GM23338 (cell line): ENCODE measurements at regions not wholly inside any gene's neighbourhood (a gene's known extent, or its start where the extent isn't known, plus 50 kb on each side); places are given as distances from the start of the nearest gene placed in this dataset.

Experiments used
- ATAC-seq: fragments of 200-7000 bp; cut with Tn5 transposase; 3 replicates; pipeline ENCODE4 v1.9.1; 2020
- DNase-seq: peaks from one replicate; pipeline ENCODE4 v3.0.0-alpha.2; 2015; ENCODE audit warnings: low spot score
- H2AFZ ChIP-seq: fragments of 200-600 bp; sonication (generic); 2 replicates; pipeline ENCODE4 v1.8.0; 2016; ENCODE audit warnings: antibody characterized with exemption, mild to moderate bottlenecking, moderate library complexity
- H3F3A ChIP-seq: fragments of 200-600 bp; sonication (generic); replicated peaks from 2 replicates; pipeline ENCODE4 v1.8.0; 2017; ENCODE audit warnings: antibody characterized with exemption, mixed run types, low read depth
- H3K27ac ChIP-seq: fragments of 200-600 bp; sonication (generic); 2 replicates; pipeline ENCODE4 v1.6.1; 2016; ENCODE audit warnings: low read depth
- H3K27me3 ChIP-seq: fragments of 200-600 bp; sonication (generic); 2 replicates; pipeline ENCODE4 v1.8.0; 2016; ENCODE audit warnings: mild to moderate bottlenecking, mixed run types, moderate library complexity; ENCODE audit not compliant: insufficient read depth
- H3K36me3 ChIP-seq: fragments of 200-600 bp; sonication (generic); 2 replicates; pipeline ENCODE4 v1.8.0; 2016; ENCODE audit warnings: mild to moderate bottlenecking; ENCODE audit not compliant: insufficient read depth
- H3K4me1 ChIP-seq: fragments of 200-600 bp; sonication (generic); 2 replicates; pipeline ENCODE4 v1.8.0; 2016; ENCODE audit warnings: mild to moderate bottlenecking, moderate library complexity; ENCODE audit not compliant: insufficient read depth
- H3K4me2 ChIP-seq: fragments of 200-600 bp; sonication (generic); 2 replicates; pipeline ENCODE4 v1.7.1; 2017; ENCODE audit warnings: mixed run types
- H3K4me3 ChIP-seq: fragments of 200-600 bp; sonication (generic); 2 replicates; pipeline ENCODE4 v1.6.1; 2016; ENCODE audit warnings: mixed run types
- H3K79me2 ChIP-seq: fragments of 200-600 bp; sonication (generic); replicated peaks from 2 replicates; pipeline ENCODE4 v1.8.0; 2017; ENCODE audit warnings: mild to moderate bottlenecking; ENCODE audit not compliant: insufficient read depth
- H3K9me2 ChIP-seq: fragments of 200-600 bp; sonication (generic); 2 replicates; pipeline ENCODE4 v1.8.0; 2017; ENCODE audit not compliant: insufficient read depth
- H4K20me1 ChIP-seq: fragments of 200-600 bp; sonication (generic); replicated peaks from 2 replicates; pipeline ENCODE4 v1.8.0; 2017; ENCODE audit warnings: mild to moderate bottlenecking; ENCODE audit not compliant: insufficient read depth
- H3K27ac Mint-ChIP-seq: 2 replicates; pipeline ENCODE4 v1.8.0; 2020; ENCODE audit warnings: inconsistent platforms, mild to moderate bottlenecking, moderate library complexity, mixed read lengths
- H3K27me3 Mint-ChIP-seq: 3 replicates; pipeline ENCODE4 v1.8.0; 2022; ENCODE audit warnings: low read depth, mild to moderate bottlenecking, moderate library complexity, mixed read lengths, inconsistent platforms; ENCODE audit not compliant: insufficient read depth, poor library complexity
- H3K36me3 Mint-ChIP-seq: 3 replicates; pipeline ENCODE4 v1.8.0; 2021; ENCODE audit warnings: low read depth, mild to moderate bottlenecking, inconsistent platforms, moderate library complexity, mixed read lengths
- H3K4me1 Mint-ChIP-seq: 3 replicates; pipeline ENCODE4 v1.8.0; 2020; ENCODE audit warnings: mild to moderate bottlenecking, inconsistent platforms, mixed read lengths
- H3K4me3 Mint-ChIP-seq: 3 replicates; pipeline ENCODE4 v1.8.0; 2021; ENCODE audit warnings: moderate library complexity, mild to moderate bottlenecking, inconsistent platforms, mixed read lengths
- H3K9me3 Mint-ChIP-seq: 3 replicates; pipeline ENCODE4 v1.8.0; 2020; ENCODE audit warnings: moderate library complexity, mild to moderate bottlenecking, inconsistent platforms, mixed read lengths
- CREB1 ChIP-seq: fragments of 250-450 bp; sonication (Bioruptor Pico); IDR thresholded peaks from 2 replicates; pipeline ENCODE4 v1.5.0; 2020; ENCODE audit warnings: low read depth, mild to moderate bottlenecking, moderate library complexity
- EZH2 ChIP-seq: fragments of 200-600 bp; sonication (generic); IDR thresholded peaks from one replicate; pipeline ENCODE4 v1.8.0; 2017; ENCODE audit warnings: antibody characterized with exemption, mild to moderate bottlenecking, low read depth; ENCODE audit not compliant: unreplicated experiment
- EZH2phosphoT487 ChIP-seq: fragments of 200-600 bp; sonication (generic); IDR thresholded peaks from one replicate; pipeline ENCODE4 v1.8.1; 2018; ENCODE audit warnings: antibody characterized with exemption; ENCODE audit not compliant: unreplicated experiment
- JUNB ChIP-seq: IDR thresholded peaks from one replicate; pipeline ENCODE4 v1.6.1; 2016; ENCODE audit warnings: antibody characterized with exemption; ENCODE audit not compliant: unreplicated experiment
- NANOG ChIP-seq: IDR thresholded peaks from 2 replicates; pipeline ENCODE4 v1.6.1; 2016; ENCODE audit warnings: antibody characterized with exemption, borderline replicate concordance
- POLR2AphosphoS5 ChIP-seq: IDR thresholded peaks from 2 replicates; pipeline ENCODE4 v1.6.1; 2016; ENCODE audit warnings: antibody characterized with exemption, low read depth
- STAT1 ChIP-seq: IDR thresholded peaks from one replicate; pipeline ENCODE4 v1.6.1; 2016; ENCODE audit warnings: antibody characterized with exemption; ENCODE audit not compliant: unreplicated experiment
- ZNF114 ChIP-seq: fragments of 250-450 bp; sonication (Bioruptor Pico); IDR thresholded peaks from 2 replicates; pipeline ENCODE4 v1.5.0; 2020; ENCODE audit warnings: mild to moderate bottlenecking, moderate library complexity
- ZNF331 ChIP-seq: fragments of 250-450 bp; sonication (Bioruptor Pico); IDR thresholded peaks from 2 replicates; pipeline ENCODE4 v1.5.0; 2020; ENCODE audit warnings: low read depth, mild to moderate bottlenecking, moderate library complexity
- TF ChIP-seq, protein P1 (sequence below): fragments of 250-450 bp; sonication (Bioruptor Pico); IDR thresholded peaks from 2 replicates; pipeline ENCODE4 v1.5.0; 2020; ENCODE audit warnings: mild to moderate bottlenecking, moderate library complexity
- TF ChIP-seq, protein P2 (sequence below): IDR thresholded peaks from one replicate; pipeline ENCODE4 v1.6.1; 2018; ENCODE audit warnings: antibody characterized with exemption; ENCODE audit not compliant: unreplicated experiment
- TF ChIP-seq, protein P3 (sequence below), 2 experiments: fragments of 200-600 bp in 1 of 2; sonication (generic) in 1 of 2; conservative IDR thresholded peaks; 2 replicates each; pipeline versions ENCODE4 v1.5.1 to v1.6.1; 2016 to 2017; ENCODE audit warnings: antibody characterized with exemption in 2 of 2, low read depth in 2 of 2, mild to moderate bottlenecking in 2 of 2, moderate library complexity in 1 of 2
- TF ChIP-seq, protein P4 (sequence below): IDR thresholded peaks from 2 replicates; pipeline ENCODE4 v1.6.1; 2016; ENCODE audit warnings: antibody characterized with exemption

DNA sequence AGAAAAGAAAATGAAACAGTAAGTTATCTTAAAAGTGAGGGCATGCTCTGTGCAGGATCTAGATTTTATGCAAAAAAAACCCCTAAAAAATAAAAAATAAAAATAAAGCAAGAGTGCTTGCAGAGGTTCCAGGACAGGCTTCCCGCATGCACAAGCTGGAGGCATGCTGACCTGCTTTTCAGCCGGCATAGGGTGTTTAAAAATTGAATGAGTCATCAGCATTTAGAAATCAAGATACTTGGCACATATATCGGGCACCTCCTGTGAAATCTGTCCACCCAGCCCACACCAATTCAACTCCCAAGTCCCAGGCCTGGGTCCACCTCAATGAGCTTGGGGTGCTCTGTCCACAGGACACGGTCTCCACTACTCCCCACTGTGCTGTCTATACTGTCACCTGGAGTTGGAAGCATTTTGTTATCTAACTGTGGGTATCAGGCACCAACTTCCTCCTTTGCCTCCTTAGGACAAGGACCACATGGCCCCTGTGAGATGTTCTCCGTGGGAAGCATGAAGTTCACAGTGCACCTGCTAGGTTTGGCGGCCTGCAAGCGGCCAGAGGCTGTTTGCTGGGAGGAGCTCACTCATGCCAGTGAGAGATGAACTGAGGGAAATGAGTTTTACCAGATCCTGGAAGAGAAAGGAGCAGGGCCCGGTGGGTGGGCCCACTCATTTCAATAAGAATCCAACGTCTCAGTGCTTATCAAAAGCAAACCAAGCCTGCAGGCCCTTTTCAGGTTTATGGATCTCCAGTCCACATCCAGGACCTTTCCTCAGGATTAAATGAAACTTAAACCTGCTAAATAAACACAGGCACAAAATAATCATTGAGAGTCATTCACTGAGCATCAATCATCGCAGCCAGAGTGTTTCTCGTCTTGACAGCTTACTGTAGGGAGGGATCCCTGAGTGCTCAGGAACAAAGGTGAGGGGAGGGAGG, 121.1 kb downstream of the FOXA2 start:
- TF ChIP-seq, protein P1, sequence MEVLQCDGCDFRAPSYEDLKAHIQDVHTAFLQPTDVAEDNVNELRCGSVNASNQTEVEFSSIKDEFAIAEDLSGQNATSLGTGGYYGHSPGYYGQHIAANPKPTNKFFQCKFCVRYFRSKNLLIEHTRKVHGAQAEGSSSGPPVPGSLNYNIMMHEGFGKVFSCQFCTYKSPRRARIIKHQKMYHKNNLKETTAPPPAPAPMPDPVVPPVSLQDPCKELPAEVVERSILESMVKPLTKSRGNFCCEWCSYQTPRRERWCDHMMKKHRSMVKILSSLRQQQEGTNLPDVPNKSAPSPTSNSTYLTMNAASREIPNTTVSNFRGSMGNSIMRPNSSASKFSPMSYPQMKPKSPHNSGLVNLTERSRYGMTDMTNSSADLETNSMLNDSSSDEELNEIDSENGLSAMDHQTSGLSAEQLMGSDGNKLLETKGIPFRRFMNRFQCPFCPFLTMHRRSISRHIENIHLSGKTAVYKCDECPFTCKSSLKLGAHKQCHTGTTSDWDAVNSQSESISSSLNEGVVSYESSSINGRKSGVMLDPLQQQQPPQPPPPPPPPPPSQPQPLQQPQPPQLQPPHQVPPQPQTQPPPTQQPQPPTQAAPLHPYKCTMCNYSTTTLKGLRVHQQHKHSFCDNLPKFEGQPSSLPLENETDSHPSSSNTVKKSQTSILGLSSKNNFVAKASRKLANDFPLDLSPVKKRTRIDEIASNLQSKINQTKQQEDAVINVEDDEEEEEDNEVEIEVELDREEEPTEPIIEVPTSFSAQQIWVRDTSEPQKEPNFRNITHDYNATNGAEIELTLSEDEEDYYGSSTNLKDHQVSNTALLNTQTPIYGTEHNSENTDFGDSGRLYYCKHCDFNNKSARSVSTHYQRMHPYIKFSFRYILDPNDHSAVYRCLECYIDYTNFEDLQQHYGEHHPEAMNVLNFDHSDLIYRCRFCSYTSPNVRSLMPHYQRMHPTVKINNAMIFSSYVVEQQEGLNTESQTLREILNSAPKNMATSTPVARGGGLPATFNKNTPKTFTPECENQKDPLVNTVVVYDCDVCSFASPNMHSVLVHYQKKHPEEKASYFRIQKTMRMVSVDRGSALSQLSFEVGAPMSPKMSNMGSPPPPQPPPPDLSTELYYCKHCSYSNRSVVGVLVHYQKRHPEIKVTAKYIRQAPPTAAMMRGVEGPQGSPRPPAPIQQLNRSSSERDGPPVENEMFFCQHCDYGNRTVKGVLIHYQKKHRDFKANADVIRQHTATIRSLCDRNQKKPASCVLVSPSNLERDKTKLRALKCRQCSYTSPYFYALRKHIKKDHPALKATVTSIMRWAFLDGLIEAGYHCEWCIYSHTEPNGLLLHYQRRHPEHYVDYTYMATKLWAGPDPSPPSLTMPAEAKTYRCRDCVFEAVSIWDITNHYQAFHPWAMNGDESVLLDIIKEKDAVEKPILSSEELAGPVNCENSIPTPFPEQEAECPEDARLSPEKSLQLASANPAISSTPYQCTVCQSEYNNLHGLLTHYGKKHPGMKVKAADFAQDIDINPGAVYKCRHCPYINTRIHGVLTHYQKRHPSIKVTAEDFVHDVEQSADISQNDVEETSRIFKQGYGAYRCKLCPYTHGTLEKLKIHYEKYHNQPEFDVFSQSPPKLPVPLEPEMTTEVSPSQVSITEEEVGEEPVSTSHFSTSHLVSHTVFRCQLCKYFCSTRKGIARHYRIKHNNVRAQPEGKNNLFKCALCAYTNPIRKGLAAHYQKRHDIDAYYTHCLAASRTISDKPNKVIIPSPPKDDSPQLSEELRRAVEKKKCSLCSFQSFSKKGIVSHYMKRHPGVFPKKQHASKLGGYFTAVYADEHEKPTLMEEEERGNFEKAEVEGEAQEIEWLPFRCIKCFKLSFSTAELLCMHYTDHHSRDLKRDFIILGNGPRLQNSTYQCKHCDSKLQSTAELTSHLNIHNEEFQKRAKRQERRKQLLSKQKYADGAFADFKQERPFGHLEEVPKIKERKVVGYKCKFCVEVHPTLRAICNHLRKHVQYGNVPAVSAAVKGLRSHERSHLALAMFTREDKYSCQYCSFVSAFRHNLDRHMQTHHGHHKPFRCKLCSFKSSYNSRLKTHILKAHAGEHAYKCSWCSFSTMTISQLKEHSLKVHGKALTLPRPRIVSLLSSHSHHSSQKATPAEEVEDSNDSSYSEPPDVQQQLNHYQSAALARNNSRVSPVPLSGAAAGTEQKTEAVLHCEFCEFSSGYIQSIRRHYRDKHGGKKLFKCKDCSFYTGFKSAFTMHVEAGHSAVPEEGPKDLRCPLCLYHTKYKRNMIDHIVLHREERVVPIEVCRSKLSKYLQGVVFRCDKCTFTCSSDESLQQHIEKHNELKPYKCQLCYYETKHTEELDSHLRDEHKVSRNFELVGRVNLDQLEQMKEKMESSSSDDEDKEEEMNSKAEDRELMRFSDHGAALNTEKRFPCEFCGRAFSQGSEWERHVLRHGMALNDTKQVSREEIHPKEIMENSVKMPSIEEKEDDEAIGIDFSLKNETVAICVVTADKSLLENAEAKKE (CRISPR knock-in tag) = no peak
- TF ChIP-seq, protein P2, sequence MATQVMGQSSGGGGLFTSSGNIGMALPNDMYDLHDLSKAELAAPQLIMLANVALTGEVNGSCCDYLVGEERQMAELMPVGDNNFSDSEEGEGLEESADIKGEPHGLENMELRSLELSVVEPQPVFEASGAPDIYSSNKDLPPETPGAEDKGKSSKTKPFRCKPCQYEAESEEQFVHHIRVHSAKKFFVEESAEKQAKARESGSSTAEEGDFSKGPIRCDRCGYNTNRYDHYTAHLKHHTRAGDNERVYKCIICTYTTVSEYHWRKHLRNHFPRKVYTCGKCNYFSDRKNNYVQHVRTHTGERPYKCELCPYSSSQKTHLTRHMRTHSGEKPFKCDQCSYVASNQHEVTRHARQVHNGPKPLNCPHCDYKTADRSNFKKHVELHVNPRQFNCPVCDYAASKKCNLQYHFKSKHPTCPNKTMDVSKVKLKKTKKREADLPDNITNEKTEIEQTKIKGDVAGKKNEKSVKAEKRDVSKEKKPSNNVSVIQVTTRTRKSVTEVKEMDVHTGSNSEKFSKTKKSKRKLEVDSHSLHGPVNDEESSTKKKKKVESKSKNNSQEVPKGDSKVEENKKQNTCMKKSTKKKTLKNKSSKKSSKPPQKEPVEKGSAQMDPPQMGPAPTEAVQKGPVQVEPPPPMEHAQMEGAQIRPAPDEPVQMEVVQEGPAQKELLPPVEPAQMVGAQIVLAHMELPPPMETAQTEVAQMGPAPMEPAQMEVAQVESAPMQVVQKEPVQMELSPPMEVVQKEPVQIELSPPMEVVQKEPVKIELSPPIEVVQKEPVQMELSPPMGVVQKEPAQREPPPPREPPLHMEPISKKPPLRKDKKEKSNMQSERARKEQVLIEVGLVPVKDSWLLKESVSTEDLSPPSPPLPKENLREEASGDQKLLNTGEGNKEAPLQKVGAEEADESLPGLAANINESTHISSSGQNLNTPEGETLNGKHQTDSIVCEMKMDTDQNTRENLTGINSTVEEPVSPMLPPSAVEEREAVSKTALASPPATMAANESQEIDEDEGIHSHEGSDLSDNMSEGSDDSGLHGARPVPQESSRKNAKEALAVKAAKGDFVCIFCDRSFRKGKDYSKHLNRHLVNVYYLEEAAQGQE = no peak
- no peak for TF ChIP-seq JUNB
- TF ChIP-seq, protein P3, sequence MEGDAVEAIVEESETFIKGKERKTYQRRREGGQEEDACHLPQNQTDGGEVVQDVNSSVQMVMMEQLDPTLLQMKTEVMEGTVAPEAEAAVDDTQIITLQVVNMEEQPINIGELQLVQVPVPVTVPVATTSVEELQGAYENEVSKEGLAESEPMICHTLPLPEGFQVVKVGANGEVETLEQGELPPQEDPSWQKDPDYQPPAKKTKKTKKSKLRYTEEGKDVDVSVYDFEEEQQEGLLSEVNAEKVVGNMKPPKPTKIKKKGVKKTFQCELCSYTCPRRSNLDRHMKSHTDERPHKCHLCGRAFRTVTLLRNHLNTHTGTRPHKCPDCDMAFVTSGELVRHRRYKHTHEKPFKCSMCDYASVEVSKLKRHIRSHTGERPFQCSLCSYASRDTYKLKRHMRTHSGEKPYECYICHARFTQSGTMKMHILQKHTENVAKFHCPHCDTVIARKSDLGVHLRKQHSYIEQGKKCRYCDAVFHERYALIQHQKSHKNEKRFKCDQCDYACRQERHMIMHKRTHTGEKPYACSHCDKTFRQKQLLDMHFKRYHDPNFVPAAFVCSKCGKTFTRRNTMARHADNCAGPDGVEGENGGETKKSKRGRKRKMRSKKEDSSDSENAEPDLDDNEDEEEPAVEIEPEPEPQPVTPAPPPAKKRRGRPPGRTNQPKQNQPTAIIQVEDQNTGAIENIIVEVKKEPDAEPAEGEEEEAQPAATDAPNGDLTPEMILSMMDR (conservative IDR thresholded peaks at IDR 0.05; ENCODE audit: low read depth in 2 of 2) = no peak
- TF ChIP-seq, protein P4, sequence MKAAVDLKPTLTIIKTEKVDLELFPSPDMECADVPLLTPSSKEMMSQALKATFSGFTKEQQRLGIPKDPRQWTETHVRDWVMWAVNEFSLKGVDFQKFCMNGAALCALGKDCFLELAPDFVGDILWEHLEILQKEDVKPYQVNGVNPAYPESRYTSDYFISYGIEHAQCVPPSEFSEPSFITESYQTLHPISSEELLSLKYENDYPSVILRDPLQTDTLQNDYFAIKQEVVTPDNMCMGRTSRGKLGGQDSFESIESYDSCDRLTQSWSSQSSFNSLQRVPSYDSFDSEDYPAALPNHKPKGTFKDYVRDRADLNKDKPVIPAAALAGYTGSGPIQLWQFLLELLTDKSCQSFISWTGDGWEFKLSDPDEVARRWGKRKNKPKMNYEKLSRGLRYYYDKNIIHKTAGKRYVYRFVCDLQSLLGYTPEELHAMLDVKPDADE = no peak
- TF ChIP-seq STAT1 = no peak
- no peak for TF ChIP-seq ZNF331
- TF ChIP-seq CREB1 = no peak
- TF ChIP-seq ZNF114 (CRISPR knock-in tag) = no peak
- no peak for TF ChIP-seq EZH2phosphoT487
- no peak for TF ChIP-seq EZH2
- TF ChIP-seq POLR2AphosphoS5 = no peak
- TF ChIP-seq NANOG = no peak
- Histone ChIP-seq H3K36me3 (no peaks in the 10 kb centered on the region), H3K4me1 (peaks cover 17% of the 10 kb centered on the region), H3K4me3 (no peak overlapping the region; the same call in 1 of the 2 replicates), H3K27me3 (peaks cover 43% of the 10 kb centered on the region), H3K79me2 (no peaks in the 10 kb centered on the region), H3K9me2 (no peaks in the 10 kb centered on the region), H3K27ac (no peak overlapping the region), H3K4me2 (peak overlapping the region; percentile 63; the same call in 1 of the 2 replicates), H4K20me1 (peaks cover 11% of the 10 kb centered on the region; the same call in 1 of the 2 replicates), H2AFZ (no peak overlapping the region), H3F3A (no peaks in the 10 kb centered on the region)
- DNase-seq (peak; percentile 28), ATAC-seq (peak; percentile 82)
- Mint-ChIP-seq H3K9me3 (no peaks in the 10 kb centered on the region), H3K4me1 (peaks cover 24% of the 10 kb centered on the region), H3K27ac (no peak overlapping the region), H3K4me3 (no peak overlapping the region), H3K36me3 (no peaks in the 10 kb centered on the region), H3K27me3 (peaks cover 22% of the 10 kb centered on the region)
